DMS53 treated with DMSO at 0.1 percent for 48 hours (cell line): ENCODE measurements at regions not wholly inside any gene's neighbourhood (a gene's known extent, or its start where the extent isn't known, plus 50 kb on each side); places are given as distances from the start of the nearest gene placed in this dataset.
"Not testable (repeated sequence)": the region's sequence is repeated elsewhere in the genome, so short reads cannot be mapped to it uniquely, and the experiment has no call there.

Experiments used
- DNase-seq: peaks from one replicate; lab custom pipeline; 2025; ENCODE audit not compliant: unreplicated experiment; lab: John Stamatoyannopoulos, UW

GRCh38 chr7:97928844-97929243, 56.6 kb upstream of the ASNS start:
- DNase-seq: not testable (repeated sequence)

- DNase-seq: peak; percentile 19
Observed at GRCh38 chr7:97927790-97928748, 55.9 kb upstream of the ASNS start.
